ENCODE measurements at regions not wholly inside any gene's neighbourhood (a gene's known extent, or its start where the extent isn't known, plus 50 kb on each side); places are given as distances from the start of the nearest gene placed in this dataset.

GRCh38 chr4:17398805-17399204 is 113.1 kb downstream of the QDPR start:
- TF ChIP-seq CTCF (IDR thresholded peaks at IDR 0.05) (no peak), POLR2A (IDR thresholded peaks at IDR 0.05) (no peak)

Data from body of pancreas (tissue), 4 donors.